Gastrocnemius medialis (tissue), 4 donors: ENCODE measurements at regions not wholly inside any gene's neighbourhood (a gene's known extent, or its start where the extent isn't known, plus 50 kb on each side); places are given as distances from the start of the nearest gene placed in this dataset.

Experiments
- ATAC-seq, 2 donors: fragments of 150-250 bp; one replicate each; pipeline ENCODE4 v1.9.1; 2016
- DNase-seq, 2 donors: peaks; one replicate each; pipeline ENCODE4 v3.0.0-alpha.2; 2019
- H3K27ac ChIP-seq, 4 donors: fragments of 200-600 bp; sonication (generic); 1 replicate in 1 of 4; 2 replicates in 3 of 4; pipeline ENCODE4 v1.5.1; 2016 to 2018; ENCODE audit warnings: mild to moderate bottlenecking in 2 of 4, moderate library complexity in 1 of 4
- H3K27me3 ChIP-seq, 3 donors: fragments of 200-600 bp; sonication (generic) in 2 of 3; 1 replicate in 1 of 3; 2 replicates in 2 of 3; pipeline versions ENCODE4 v1.5.1 to v1.6.0; 2016 to 2019; ENCODE audit warnings: mild to moderate bottlenecking in 1 of 3, moderate library complexity in 1 of 3
- H3K36me3 ChIP-seq, 2 donors: fragments of 200-600 bp; sonication (generic) in 1 of 2; one replicate each; pipeline ENCODE4 v1.5.1; 2017 to 2018
- H3K4me1 ChIP-seq, 2 donors: fragments of 200-600 bp; sonication (generic) in 1 of 2; one replicate each; pipeline ENCODE4 v1.5.1; 2016 to 2017; ENCODE audit warnings: mild to moderate bottlenecking in 2 of 2
- H3K4me3 ChIP-seq, 4 donors: fragments of 200-600 bp; sonication (generic) in 3 of 4; 1 replicate in 1 of 4; 2 replicates in 3 of 4; pipeline ENCODE4 v1.5.1; 2016 to 2019; ENCODE audit warnings: mild to moderate bottlenecking in 2 of 4
- H3K9me3 ChIP-seq, 3 donors: fragments of 200-600 bp; sonication (generic) in 2 of 3; 1 replicate in 1 of 3; 2 replicates in 2 of 3; pipeline ENCODE4 v1.5.1; 2016 to 2019
- CTCF ChIP-seq, 5 experiments: fragments of 450-650 bp in 3 of 5; fragments of 200-600 bp in 2 of 5; sonication (generic) in 2 of 5; IDR thresholded peaks in 4 of 5; conservative IDR thresholded peaks in 1 of 5; 1 replicate in 4 of 5; 2 replicates in 1 of 5; pipeline ENCODE4 v1.5.1; 2016 to 2019; ENCODE audit warnings: antibody characterized with exemption in 5 of 5, mild to moderate bottlenecking in 3 of 5, moderate library complexity in 3 of 5
- POLR2A ChIP-seq, 2 donors: fragments of 450-650 bp; IDR thresholded peaks; one replicate each; pipeline ENCODE4 v1.6.1; 2017; ENCODE audit warnings: antibody characterized with exemption in 2 of 2, mild to moderate bottlenecking in 2 of 2, moderate library complexity in 2 of 2
- in situ Hi-C, 4 donors: fragments of 200-750 bp; cut with MboI; loops; one replicate each; pipeline versions ENCODE4 v1.15.0 to v1.8.0; 2017; ENCODE audit warnings: low sequenced_read_pairs in 4 of 4
- intact Hi-C: fragments of 100-400 bp; cut with DNase I; formaldehyde crosslinking; loops from one replicate; pipeline ENCODE4 v1.15.1; 2023; ENCODE audit warnings: low total_unique reads

DNA sequence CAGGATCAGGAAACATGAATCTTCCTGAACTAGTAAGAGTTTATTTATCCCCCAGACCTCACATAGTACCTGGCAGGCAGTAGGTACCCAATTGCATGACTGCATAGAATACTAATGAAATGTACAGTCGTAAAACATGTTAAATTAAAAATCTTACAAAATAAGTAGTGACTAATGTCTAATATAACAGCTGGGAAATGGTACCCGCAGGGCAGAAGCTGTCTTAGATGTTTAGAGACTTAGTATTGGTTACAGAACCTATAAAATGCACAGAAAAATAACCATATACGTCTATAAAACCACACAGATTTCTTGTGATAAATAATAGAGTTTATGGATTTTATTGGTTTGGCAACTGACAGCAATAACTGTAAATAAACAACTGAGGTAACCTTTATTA, 139.1 kb upstream of the GMDS start:
- in situ Hi-C loops: no loop called here
- Histone ChIP-seq H3K27ac (no peak overlapping the region), H3K27me3 (no peaks in the 10 kb centered on the region), H3K9me3 (no peaks in the 10 kb centered on the region), H3K4me3 (no peak overlapping the region), H3K36me3 (no peaks in the 10 kb centered on the region), H3K4me1 (no peaks in the 10 kb centered on the region)
- intact Hi-C loops: no loop called here
- TF ChIP-seq POLR2A (IDR thresholded peaks at IDR 0.05) (no peak), CTCF (IDR thresholded peaks at IDR 0.05 in 4 of 5, conservative IDR thresholded peaks at IDR 0.05 in 1 of 5) (no peak)
- ATAC-seq (no peak), DNase-seq (no peak)

GRCh38 chr6:2381872-2382661, 136.7 kb upstream of the GMDS start:
- TF ChIP-seq CTCF (IDR thresholded peaks at IDR 0.05 in 4 of 5, conservative IDR thresholded peaks at IDR 0.05 in 1 of 5) (no peak), POLR2A (IDR thresholded peaks at IDR 0.05) (no peak)
- ATAC-seq: no peak

GRCh38 chr6:2378891-2379652, 133.7 kb upstream of the GMDS start:
- no peak for TF ChIP-seq CTCF (IDR thresholded peaks at IDR 0.05 in 4 of 5, conservative IDR thresholded peaks at IDR 0.05 in 1 of 5)
- no peak for TF ChIP-seq POLR2A (IDR thresholded peaks at IDR 0.05)
- Histone ChIP-seq H3K27ac (no peak overlapping the region), H3K9me3 (no peaks in the 10 kb centered on the region), H3K4me1 (no peaks in the 10 kb centered on the region), H3K4me3 (no peak overlapping the region), H3K36me3 (no peaks in the 10 kb centered on the region), H3K27me3 (no peaks in the 10 kb centered on the region)
- in situ Hi-C loops: no loop called here
- no peak for DNase-seq
- intact Hi-C loops: no loop called here
- no peak for ATAC-seq

More at GRCh38 chr6:2381872-2382661, 136.7 kb upstream of the GMDS start:
- H3K4me1 ChIP-seq: no peaks in the 10 kb centered on the region
- no peak overlapping the region for H3K27ac ChIP-seq
- DNase-seq: no peak
- H3K9me3 ChIP-seq: no peaks in the 10 kb centered on the region
- no peaks in the 10 kb centered on the region for H3K27me3 ChIP-seq
- peak overlapping the region in 1 of 4 donors; percentile 13 for H3K4me3 ChIP-seq
- H3K36me3 ChIP-seq: no peaks in the 10 kb centered on the region
- intact Hi-C loops: no loop called here
- in situ Hi-C loops: no loop called here

- TF ChIP-seq POLR2A (IDR thresholded peaks at IDR 0.05): no peak
- TF ChIP-seq CTCF (IDR thresholded peaks at IDR 0.05 in 4 of 5, conservative IDR thresholded peaks at IDR 0.05 in 1 of 5): no peak
These were observed 132.7 kb upstream of the GMDS start for GRCh38 chr6:2378046-2378657.

More at GRCh38 chr6:2378046-2378657, 132.7 kb upstream of the GMDS start:
- DNase-seq (no peak), ATAC-seq (no peak)
- intact Hi-C loops: no loop called here
- Histone ChIP-seq H3K27me3 (no peaks in the 10 kb centered on the region), H3K9me3 (no peaks in the 10 kb centered on the region), H3K27ac (no peak overlapping the region), H3K4me3 (no peak overlapping the region), H3K4me1 (no peaks in the 10 kb centered on the region), H3K36me3 (no peaks in the 10 kb centered on the region)
- in situ Hi-C loops: no loop called here
